GM12891 (cell line): ENCODE measurements at regions not wholly inside any gene's neighbourhood (a gene's known extent, or its start where the extent isn't known, plus 50 kb on each side); places are given as distances from the start of the nearest gene placed in this dataset.

ENCODE experiments used
- POLR2A ChIP-seq: IDR thresholded peaks from 2 replicates; pipeline ENCODE4 v1.6.1; 2011; ENCODE audit warnings: low read depth, low read length, control low read depth
- POLR2AphosphoS5 ChIP-seq: IDR thresholded peaks from 2 replicates; pipeline ENCODE4 v1.6.1; 2011; ENCODE audit warnings: low read depth, low read length, control low read depth

DNA sequence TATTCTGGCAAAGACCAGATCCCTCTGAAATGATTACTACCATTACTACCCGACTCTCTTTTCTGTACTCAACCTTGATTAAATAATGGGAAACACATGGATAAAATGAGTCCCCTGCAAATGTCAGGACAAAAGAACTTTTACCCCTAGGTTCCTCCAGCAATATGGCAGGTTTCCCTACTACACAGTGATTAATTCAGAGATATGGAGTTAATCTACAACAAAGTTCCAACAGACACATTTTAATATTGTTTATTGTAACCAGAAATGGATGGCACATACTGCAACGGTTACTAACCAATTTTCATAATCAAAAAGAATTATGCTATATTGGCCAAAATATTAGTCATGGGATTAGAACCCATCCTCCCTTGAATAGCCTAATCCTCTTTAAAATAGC lies 294.8 kb downstream of the ATPSCKMT start:
- TF ChIP-seq POLR2AphosphoS5: no peak
- TF ChIP-seq POLR2A: no peak
